ENCODE measurements at regions not wholly inside any gene's neighbourhood (a gene's known extent, or its start where the extent isn't known, plus 50 kb on each side); places are given as distances from the start of the nearest gene placed in this dataset.

- TF ChIP-seq, protein P1, sequence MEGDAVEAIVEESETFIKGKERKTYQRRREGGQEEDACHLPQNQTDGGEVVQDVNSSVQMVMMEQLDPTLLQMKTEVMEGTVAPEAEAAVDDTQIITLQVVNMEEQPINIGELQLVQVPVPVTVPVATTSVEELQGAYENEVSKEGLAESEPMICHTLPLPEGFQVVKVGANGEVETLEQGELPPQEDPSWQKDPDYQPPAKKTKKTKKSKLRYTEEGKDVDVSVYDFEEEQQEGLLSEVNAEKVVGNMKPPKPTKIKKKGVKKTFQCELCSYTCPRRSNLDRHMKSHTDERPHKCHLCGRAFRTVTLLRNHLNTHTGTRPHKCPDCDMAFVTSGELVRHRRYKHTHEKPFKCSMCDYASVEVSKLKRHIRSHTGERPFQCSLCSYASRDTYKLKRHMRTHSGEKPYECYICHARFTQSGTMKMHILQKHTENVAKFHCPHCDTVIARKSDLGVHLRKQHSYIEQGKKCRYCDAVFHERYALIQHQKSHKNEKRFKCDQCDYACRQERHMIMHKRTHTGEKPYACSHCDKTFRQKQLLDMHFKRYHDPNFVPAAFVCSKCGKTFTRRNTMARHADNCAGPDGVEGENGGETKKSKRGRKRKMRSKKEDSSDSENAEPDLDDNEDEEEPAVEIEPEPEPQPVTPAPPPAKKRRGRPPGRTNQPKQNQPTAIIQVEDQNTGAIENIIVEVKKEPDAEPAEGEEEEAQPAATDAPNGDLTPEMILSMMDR (conservative IDR thresholded peaks at IDR 0.05; ENCODE audit: low read depth, low read length) = no peak
- TF ChIP-seq EZH2phosphoT487 (IDR thresholded peaks at IDR 0.05; ENCODE audit: borderline replicate concordance, low read length) = no peak
- TF ChIP-seq EZH2 (IDR thresholded peaks at IDR 0.05; ENCODE audit: low read length, unreplicated experiment) = no peak
Measured at GRCh38 chr18:45510656-45511055, 104.6 kb upstream of the SLC14A2 start.

Measured in PC-3 (cell line).